ENCODE measurements at regions not wholly inside any gene's neighbourhood (a gene's known extent, or its start where the extent isn't known, plus 50 kb on each side); places are given as distances from the start of the nearest gene placed in this dataset.
"Not testable (repeated sequence)": the region's sequence is repeated elsewhere in the genome, so short reads cannot be mapped to it uniquely, and the experiment has no call there.

GRCh38 chr5:91245871-91246270, 137.2 kb downstream of the ARRDC3 start:
- FAIRE-seq (no peak), DNase-seq (ENCODE audit: extremely low spot score, insufficient read length, low read depth) (no peak)

GRCh38 chr5:91245074-91245452, 138.1 kb downstream of the ARRDC3 start:
- DNase-seq (ENCODE audit: extremely low spot score, insufficient read length, low read depth) (no peak), FAIRE-seq (no peak)

GRCh38 chr5:91244380-91245073, 138.6 kb downstream of the ARRDC3 start:
- DNase-seq (ENCODE audit: extremely low spot score, insufficient read length, low read depth) (no peak), FAIRE-seq (no peak)

- no peak for FAIRE-seq
These were observed 139.3 kb downstream of the ARRDC3 start for GRCh38 chr5:91243852-91244251.

GRCh38 chr5:91243286-91243685, 139.8 kb downstream of the ARRDC3 start:
- DNase-seq (ENCODE audit: extremely low spot score, insufficient read length, low read depth): no peak
- no peak for FAIRE-seq

More at GRCh38 chr5:91243852-91244251, 139.3 kb downstream of the ARRDC3 start:
- no peak for DNase-seq (ENCODE audit: extremely low spot score, insufficient read length, low read depth)

GRCh38 chr5:91241460-91241859, 141.7 kb downstream of the ARRDC3 start:
- not testable (repeated sequence) for DNase-seq (ENCODE audit: extremely low spot score, insufficient read length, low read depth); FAIRE-seq

GRCh38 chr5:91240175-91240574, 142.9 kb downstream of the ARRDC3 start:
- no peak for FAIRE-seq
- no peak for DNase-seq (ENCODE audit: extremely low spot score, insufficient read length, low read depth)

- FAIRE-seq (no peak), DNase-seq (ENCODE audit: extremely low spot score, insufficient read length, low read depth) (no peak)
These were observed 147.8 kb downstream of the ARRDC3 start for GRCh38 chr5:91235271-91235694.

GRCh38 chr5:91232523-91232922, 150.6 kb downstream of the ARRDC3 start:
- no peak for DNase-seq (ENCODE audit: extremely low spot score, insufficient read length, low read depth)
- FAIRE-seq: no peak

- FAIRE-seq: no peak
- no peak for DNase-seq (ENCODE audit: extremely low spot score, insufficient read length, low read depth)
These were observed 153.9 kb downstream of the ARRDC3 start for GRCh38 chr5:91229031-91229727.

- FAIRE-seq (no peak), DNase-seq (ENCODE audit: extremely low spot score, insufficient read length, low read depth) (no peak)
These were observed 154.9 kb downstream of the ARRDC3 start for GRCh38 chr5:91228188-91228587.

GRCh38 chr5:91225848-91226686, 157.1 kb downstream of the ARRDC3 start:
- peak; percentile 11 for DNase-seq (ENCODE audit: extremely low spot score, insufficient read length, low read depth)
- FAIRE-seq: peak; percentile 67

GRCh38 chr5:91224969-91225368, 158.1 kb downstream of the ARRDC3 start:
- FAIRE-seq (no peak), DNase-seq (ENCODE audit: extremely low spot score, insufficient read length, low read depth) (no peak)

GRCh38 chr5:91224456-91224855, 158.7 kb downstream of the ARRDC3 start:
- DNase-seq (ENCODE audit: extremely low spot score, insufficient read length, low read depth) (no peak), FAIRE-seq (no peak)

- FAIRE-seq: no peak
- no peak for DNase-seq (ENCODE audit: extremely low spot score, insufficient read length, low read depth)
These were observed 159.2 kb downstream of the ARRDC3 start for GRCh38 chr5:91223886-91224285.

- DNase-seq (ENCODE audit: extremely low spot score, insufficient read length, low read depth) (no peak), FAIRE-seq (no peak)
These were observed 160.6 kb downstream of the ARRDC3 start for GRCh38 chr5:91222482-91222881.

- no peak for FAIRE-seq
These were observed 161.2 kb downstream of the ARRDC3 start for GRCh38 chr5:91221917-91222316.

GRCh38 chr5:91219803-91220371, 163.2 kb downstream of the ARRDC3 start:
- no peak for FAIRE-seq

More at GRCh38 chr5:91221917-91222316, 161.2 kb downstream of the ARRDC3 start:
- DNase-seq (ENCODE audit: extremely low spot score, insufficient read length, low read depth): no peak

GRCh38 chr5:91219091-91219802, 163.9 kb downstream of the ARRDC3 start:
- FAIRE-seq (no peak), DNase-seq (ENCODE audit: extremely low spot score, insufficient read length, low read depth) (no peak)

More at GRCh38 chr5:91219803-91220371, 163.2 kb downstream of the ARRDC3 start:
- DNase-seq (ENCODE audit: extremely low spot score, insufficient read length, low read depth): no peak

- FAIRE-seq: no peak
- DNase-seq (ENCODE audit: extremely low spot score, insufficient read length, low read depth): no peak
These were observed 165.3 kb downstream of the ARRDC3 start for GRCh38 chr5:91217859-91218258.

All from GM18507 (cell line).